ENCODE measurements at regions not wholly inside any gene's neighbourhood (a gene's known extent, or its start where the extent isn't known, plus 50 kb on each side); places are given as distances from the start of the nearest gene placed in this dataset.

DNA sequence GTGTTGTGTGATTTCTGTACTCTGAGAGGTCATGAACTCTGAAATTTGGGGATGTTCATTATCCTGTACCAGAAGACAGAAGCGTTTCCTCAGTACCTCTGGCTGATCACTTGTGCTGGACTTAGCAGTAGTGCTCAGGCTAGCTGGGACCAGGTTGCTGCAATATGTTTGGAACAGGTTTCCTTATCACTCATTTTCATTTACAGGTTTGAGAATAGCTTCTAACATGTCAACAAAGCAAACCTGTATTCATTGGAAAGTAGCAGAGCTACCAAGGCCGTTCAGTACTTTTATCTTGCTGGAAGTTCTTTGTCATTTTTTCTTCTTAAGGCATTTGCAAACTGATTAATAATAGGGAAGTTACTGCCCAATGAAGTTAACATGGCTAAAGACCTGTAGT lies 242.9 kb upstream of the ANKRD50 start:
- Histone ChIP-seq H3K36me3 (ENCODE audit: insufficient read depth in 1 of 2, low read depth in 1 of 2) (no peaks in the 10 kb centered on the region), H3K9me3 (peaks cover 2% of the 10 kb centered on the region), H3K4me3 (no peak overlapping the region), H3K27ac (no peak overlapping the region), H3K27me3 (ENCODE audit: insufficient read depth in 3 of 3, low read length in 2 of 3) (no peaks in the 10 kb centered on the region), H3K4me1 (no peaks in the 10 kb centered on the region)
- ATAC-seq: no peak
- no peak for TF ChIP-seq CTCF (IDR thresholded peaks at IDR 0.05)
- DNase-seq: no peak
- 66 to 81% (median 78%) methylated on average over 2 of the region's 2 CpGs for WGBS, 3 donors
- intact Hi-C loops (cut with DNase I): no loop called here

DNA sequence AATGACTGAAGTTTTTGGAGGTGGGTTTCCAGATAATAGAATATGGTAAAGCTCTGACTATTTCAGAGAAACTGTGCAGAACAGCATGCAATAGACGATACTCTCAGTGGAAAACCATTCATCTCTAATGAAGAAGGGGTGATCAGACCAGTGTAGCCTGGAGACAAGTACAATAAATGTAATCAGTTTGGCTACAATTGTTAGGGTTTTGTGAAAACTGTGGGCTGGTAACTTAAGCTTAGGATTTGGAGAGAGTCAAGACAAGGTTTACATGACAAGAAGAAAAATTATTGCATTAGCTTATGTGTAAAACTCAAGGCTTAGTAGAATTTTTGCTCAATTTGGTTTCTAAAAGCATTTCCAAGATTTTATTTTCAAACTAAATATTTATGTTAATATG lies 241.5 kb upstream of the ANKRD50 start:
- intact Hi-C loops (cut with DNase I): no loop called here
- no peak for TF ChIP-seq CTCF (IDR thresholded peaks at IDR 0.05)
- H3K27me3 ChIP-seq (ENCODE audit: insufficient read depth in 3 of 3, low read length in 2 of 3): no peaks in the 10 kb centered on the region
- H3K4me1 ChIP-seq: no peaks in the 10 kb centered on the region
- DNase-seq (no peak), ATAC-seq (no peak)
- whole genome bisulfite sequencing, 3 donors: 90 to 94% (median 91%) methylated on average over 1 of the region's 1 CpG
- H3K27ac ChIP-seq: no peak overlapping the region
- no peaks in the 10 kb centered on the region for H3K9me3 ChIP-seq
- H3K36me3 ChIP-seq (ENCODE audit: insufficient read depth in 1 of 2, low read depth in 1 of 2): no peaks in the 10 kb centered on the region
- no peak overlapping the region for H3K4me3 ChIP-seq

GRCh38 chr4:124953486-124953885 lies 241.0 kb upstream of the ANKRD50 start:
- 87 to 89% (median 87%) methylated on average over 4 of the region's 4 CpGs for WGBS, 3 donors
- no peak overlapping the region for H3K27ac ChIP-seq
- ATAC-seq (no peak), DNase-seq (no peak)
- TF ChIP-seq CTCF (IDR thresholded peaks at IDR 0.05): no peak
- intact Hi-C loops (cut with DNase I): no loop called here
- no peaks in the 10 kb centered on the region for H3K4me1 ChIP-seq
- no peaks in the 10 kb centered on the region for H3K36me3 ChIP-seq (ENCODE audit: insufficient read depth in 1 of 2, low read depth in 1 of 2)
- H3K27me3 ChIP-seq (ENCODE audit: insufficient read depth in 3 of 3, low read length in 2 of 3): no peaks in the 10 kb centered on the region
- H3K4me3 ChIP-seq: no peak overlapping the region
- H3K9me3 ChIP-seq: no peaks in the 10 kb centered on the region

DNA sequence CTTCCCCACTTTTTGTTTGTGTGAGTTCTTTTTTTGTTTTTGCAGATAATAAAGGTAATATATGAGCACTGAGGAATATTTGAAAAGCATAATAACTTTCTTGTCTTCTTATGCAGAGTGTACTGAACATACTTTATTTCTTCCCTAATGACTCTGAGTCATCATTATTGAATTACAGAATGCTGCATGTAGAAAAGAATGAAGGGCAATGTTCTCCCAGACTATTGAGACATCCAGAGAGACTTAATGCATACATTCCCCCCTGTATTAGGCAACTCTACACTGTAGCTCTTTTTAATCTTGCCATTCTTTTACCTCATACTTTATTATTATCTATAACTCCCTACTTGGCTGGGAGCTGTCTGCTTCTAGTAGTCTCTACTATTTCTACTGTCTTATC lies 240.5 kb upstream of the ANKRD50 start:
- ATAC-seq: no peak
- no peaks in the 10 kb centered on the region for H3K4me1 ChIP-seq
- no peaks in the 10 kb centered on the region for H3K27me3 ChIP-seq (ENCODE audit: insufficient read depth in 3 of 3, low read length in 2 of 3)
- H3K27ac ChIP-seq: no peak overlapping the region
- no peak for TF ChIP-seq CTCF (IDR thresholded peaks at IDR 0.05)
- no peak for DNase-seq
- intact Hi-C loops (cut with DNase I): no loop called here
- H3K4me3 ChIP-seq: no peak overlapping the region
- no peaks in the 10 kb centered on the region for H3K36me3 ChIP-seq (ENCODE audit: insufficient read depth in 1 of 2, low read depth in 1 of 2)
- no peaks in the 10 kb centered on the region for H3K9me3 ChIP-seq

DNA sequence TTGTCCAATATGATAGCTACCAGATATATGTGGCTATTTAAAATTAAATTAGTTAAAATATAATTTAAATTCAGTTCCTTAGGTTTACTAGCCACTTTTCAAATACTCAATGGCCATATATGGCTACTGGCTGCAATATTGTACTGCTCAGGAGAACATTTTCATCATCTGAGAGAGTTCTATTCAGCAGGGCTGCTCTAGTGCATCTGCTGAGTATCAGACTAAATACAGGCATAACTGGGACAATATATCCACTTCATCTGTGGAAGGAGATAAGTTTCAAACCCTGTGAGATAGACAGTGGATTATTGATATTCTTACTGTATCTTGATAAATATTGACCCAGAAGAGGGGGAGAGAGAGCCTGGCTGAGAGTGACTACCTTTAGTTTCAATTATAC lies 240.1 kb upstream of the ANKRD50 start:
- DNase-seq: no peak
- no peaks in the 10 kb centered on the region for H3K36me3 ChIP-seq (ENCODE audit: insufficient read depth in 1 of 2, low read depth in 1 of 2)
- H3K27me3 ChIP-seq (ENCODE audit: insufficient read depth in 3 of 3, low read length in 2 of 3): no peaks in the 10 kb centered on the region
- no peak overlapping the region for H3K27ac ChIP-seq
- intact Hi-C loops (cut with DNase I): no loop called here
- ATAC-seq: no peak
- peaks cover 2% of the 10 kb centered on the region for H3K4me1 ChIP-seq
- no peak overlapping the region for H3K4me3 ChIP-seq
- H3K9me3 ChIP-seq: no peaks in the 10 kb centered on the region
- TF ChIP-seq CTCF (IDR thresholded peaks at IDR 0.05): no peak

Measured in psoas muscle (tissue), 7 donors.